GM12874 (cell line): ENCODE measurements at regions not wholly inside any gene's neighbourhood (a gene's known extent, or its start where the extent isn't known, plus 50 kb on each side); places are given as distances from the start of the nearest gene placed in this dataset.

Source experiments
- TF ChIP-seq, protein P1 (sequence below): IDR thresholded peaks from 2 replicates; pipeline ENCODE4 v1.5.1; 2011; ENCODE audit warnings: low read depth, mild to moderate bottlenecking, control low read depth, low read length, moderate library complexity; ENCODE audit not compliant: insufficient read depth

GRCh38 chr20:5395932-5396727 is 79.4 kb upstream of the PROKR2 start:
- TF ChIP-seq, protein P1, sequence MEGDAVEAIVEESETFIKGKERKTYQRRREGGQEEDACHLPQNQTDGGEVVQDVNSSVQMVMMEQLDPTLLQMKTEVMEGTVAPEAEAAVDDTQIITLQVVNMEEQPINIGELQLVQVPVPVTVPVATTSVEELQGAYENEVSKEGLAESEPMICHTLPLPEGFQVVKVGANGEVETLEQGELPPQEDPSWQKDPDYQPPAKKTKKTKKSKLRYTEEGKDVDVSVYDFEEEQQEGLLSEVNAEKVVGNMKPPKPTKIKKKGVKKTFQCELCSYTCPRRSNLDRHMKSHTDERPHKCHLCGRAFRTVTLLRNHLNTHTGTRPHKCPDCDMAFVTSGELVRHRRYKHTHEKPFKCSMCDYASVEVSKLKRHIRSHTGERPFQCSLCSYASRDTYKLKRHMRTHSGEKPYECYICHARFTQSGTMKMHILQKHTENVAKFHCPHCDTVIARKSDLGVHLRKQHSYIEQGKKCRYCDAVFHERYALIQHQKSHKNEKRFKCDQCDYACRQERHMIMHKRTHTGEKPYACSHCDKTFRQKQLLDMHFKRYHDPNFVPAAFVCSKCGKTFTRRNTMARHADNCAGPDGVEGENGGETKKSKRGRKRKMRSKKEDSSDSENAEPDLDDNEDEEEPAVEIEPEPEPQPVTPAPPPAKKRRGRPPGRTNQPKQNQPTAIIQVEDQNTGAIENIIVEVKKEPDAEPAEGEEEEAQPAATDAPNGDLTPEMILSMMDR, result no peak

GRCh38 chr20:5393218-5393870 is 76.6 kb upstream of the PROKR2 start:
- TF ChIP-seq, protein P1, result no peak

- TF ChIP-seq, protein P1, result no peak
Measured at GRCh38 chr20:5390720-5391119, 74.0 kb upstream of the PROKR2 start.

GRCh38 chr20:5377484-5377883 is 60.7 kb upstream of the PROKR2 start:
- TF ChIP-seq, protein P1, result no peak

DNA sequence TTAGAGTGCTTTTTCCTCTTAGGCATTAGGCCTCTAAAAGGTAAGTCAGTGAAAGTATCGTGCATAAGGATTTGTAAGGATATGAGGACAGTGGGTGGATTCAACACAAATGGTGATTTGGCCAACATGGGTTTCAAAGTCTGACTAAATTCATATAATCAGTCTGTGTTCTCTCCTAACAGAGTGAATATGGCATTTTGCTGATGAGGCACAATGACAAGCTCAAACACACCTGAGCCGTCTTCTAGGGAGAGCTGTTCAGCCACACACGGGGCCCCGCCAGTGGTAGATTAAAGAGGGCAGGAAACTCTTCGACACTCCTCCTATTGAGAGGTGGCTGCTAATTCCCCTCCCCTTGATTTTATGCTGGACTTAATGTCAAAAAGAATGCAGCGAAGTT is 59.5 kb upstream of the PROKR2 start:
- TF ChIP-seq, protein P1, result no peak

GRCh38 chr20:5374171-5374570 is 57.4 kb upstream of the PROKR2 start:
- TF ChIP-seq, protein P1, result no peak

GRCh38 chr20:5372371-5372770 is 55.6 kb upstream of the PROKR2 start:
- TF ChIP-seq, protein P1, result no peak
